H1 (cell line): ENCODE measurements at regions not wholly inside any gene's neighbourhood (a gene's known extent, or its start where the extent isn't known, plus 50 kb on each side); places are given as distances from the start of the nearest gene placed in this dataset.

ENCODE experiments used
- CTCF ChIA-PET: fragments of 300-600 bp; sonication (Branson Sonifier 250); formaldehyde crosslinking; loops from one replicate; lab custom pipeline; 2021; ENCODE audit not compliant: partially characterized antibody; lab: Charles Lee
- POLR2A ChIA-PET: fragments of 300-600 bp; sonication (Branson Sonifier 250); formaldehyde crosslinking; loops from one replicate; lab custom pipeline; 2021; ENCODE audit warnings: inconsistent platforms; ENCODE audit not compliant: partially characterized antibody; lab: Charles Lee
- DNase-seq, 2 experiments: peaks; one replicate each; pipeline versions ENCODE4 v3.0.0 to v3.0.0-alpha.2; 2010 to 2022; ENCODE audit warnings: low spot score in 2 of 2, low read depth in 1 of 2, mixed read lengths in 1 of 2
- FAIRE-seq: peaks from 2 replicates; lab custom pipeline; 2011; peaks lifted over from hg19 to GRCh38; lab: Jason Lieb, UNC
- H2AFZ ChIP-seq: 2 replicates; pipeline ENCODE4 v1.8.1; 2012; ENCODE audit warnings: low read length, inconsistent platforms
- H2AK5ac ChIP-seq: 2 replicates; pipeline ENCODE4 v1.6.1; 2013; ENCODE audit warnings: low read depth, low read length
- H2BK120ac ChIP-seq: replicated peaks from 2 replicates; pipeline ENCODE3; 2013; ENCODE audit warnings: low read depth, low read length, inconsistent platforms
- H2BK12ac ChIP-seq: 2 replicates; pipeline ENCODE4 v1.6.1; 2013; ENCODE audit warnings: low read depth, low read length
- H2BK15ac ChIP-seq: 2 replicates; pipeline ENCODE4 v1.6.1; 2013; ENCODE audit warnings: low read length
- H2BK20ac ChIP-seq: 2 replicates; pipeline ENCODE4 v1.6.1; 2013; ENCODE audit warnings: low read length
- H2BK5ac ChIP-seq: 2 replicates; pipeline ENCODE4 v1.6.1; 2013; ENCODE audit warnings: low read depth, low read length
- H3K14ac ChIP-seq: 2 replicates; pipeline ENCODE4 v1.6.1; 2013; ENCODE audit warnings: inconsistent platforms; ENCODE audit not compliant: insufficient read length
- H3K18ac ChIP-seq: 2 replicates; pipeline ENCODE4 v1.6.1; 2013; ENCODE audit warnings: low read length; ENCODE audit errors: extremely low read depth
- H3K23ac ChIP-seq: 2 replicates; pipeline ENCODE4 v1.6.1; 2013; ENCODE audit warnings: inconsistent platforms; ENCODE audit not compliant: insufficient read length
- H3K23me2 ChIP-seq: 2 replicates; pipeline ENCODE4 v1.6.1; 2013; ENCODE audit warnings: low read depth, low read length
- H3K27ac ChIP-seq: 2 replicates; pipeline ENCODE4 v1.6.1; 2011; ENCODE audit warnings: low read depth, low read length, inconsistent platforms
- H3K27me3 ChIP-seq, 4 experiments: replicated peaks in 1 of 4; 1 replicate in 1 of 4; 2 replicates in 3 of 4; pipeline versions ENCODE4 v1.6.1 to v1.8.1; 2011 to 2013; ENCODE audit warnings: low read length in 3 of 4, mild to moderate bottlenecking in 3 of 4, inconsistent platforms in 2 of 4, mixed read lengths in 2 of 4, moderate library complexity in 1 of 4; ENCODE audit not compliant: control insufficient read depth in 3 of 4, insufficient read depth in 3 of 4; ENCODE audit errors: extremely low read depth in 1 of 4
- H3K36me3 ChIP-seq, 4 experiments: 2 replicates each; pipeline versions ENCODE4 v1.6.1 to v1.8.1; 2011 to 2013; ENCODE audit warnings: mild to moderate bottlenecking in 4 of 4, low read length in 3 of 4, moderate library complexity in 2 of 4, control low read depth in 1 of 4, inconsistent platforms in 1 of 4; ENCODE audit not compliant: insufficient read depth in 4 of 4, control insufficient read depth in 2 of 4
- H3K4ac ChIP-seq: replicated peaks from 2 replicates; pipeline ENCODE3; 2013; ENCODE audit warnings: low read length, low read depth, mixed read lengths, inconsistent platforms; ENCODE audit not compliant: insufficient read length
- H3K4me1 ChIP-seq, 4 experiments: replicated peaks in 1 of 4; 1 replicate in 1 of 4; 2 replicates in 3 of 4; pipeline versions ENCODE4 v1.6.1 to v1.8.1; 2011 to 2013; ENCODE audit warnings: low read length in 3 of 4, inconsistent platforms in 2 of 4, mixed read lengths in 1 of 4; ENCODE audit not compliant: insufficient read depth in 4 of 4, control insufficient read depth in 3 of 4
- H3K4me2 ChIP-seq, 2 experiments: 2 replicates each; pipeline versions ENCODE4 v1.6.1 to v1.8.1; 2011 to 2013; ENCODE audit warnings: low read depth in 2 of 2, low read length in 2 of 2, control low read depth in 1 of 2, inconsistent platforms in 1 of 2, mild to moderate bottlenecking in 1 of 2; ENCODE audit not compliant: insufficient read depth in 1 of 2
- H3K4me3 ChIP-seq, 4 experiments: fragments of 200-600, 300-600 bp in 1 of 4; sonication (generic), shearing (Covaris generic), sonication (Bioruptor Twin) in 1 of 4; 2 replicates each; pipeline versions ENCODE4 v1.5.1 to v1.8.1; 2011 to 2016; ENCODE audit warnings: low read length in 4 of 4, low read depth in 3 of 4, control low read depth in 2 of 4, inconsistent platforms in 2 of 4, mild to moderate bottlenecking in 2 of 4, mixed read lengths in 1 of 4, moderate library complexity in 1 of 4; ENCODE audit not compliant: insufficient read depth in 2 of 4; ENCODE audit errors: extremely low read depth in 1 of 4
- H3K56ac ChIP-seq: replicated peaks from 2 replicates; pipeline ENCODE3; 2013; ENCODE audit warnings: low read depth, mild to moderate bottlenecking, mixed read lengths, low read length, inconsistent platforms; ENCODE audit not compliant: insufficient read length
- H3K79me1 ChIP-seq: 2 replicates; pipeline ENCODE4 v1.6.1; 2013; ENCODE audit warnings: low read depth, low read length, control low read depth
- H3K79me2 ChIP-seq, 2 experiments: 2 replicates each; pipeline versions ENCODE4 v1.6.1 to v1.8.1; 2012 to 2013; ENCODE audit warnings: low read length in 2 of 2, mild to moderate bottlenecking in 2 of 2, inconsistent platforms in 1 of 2; ENCODE audit not compliant: insufficient read depth in 2 of 2, control insufficient read depth in 1 of 2
- H3K9ac ChIP-seq, 4 experiments: replicated peaks in 1 of 4; 1 replicate in 1 of 4; 2 replicates in 3 of 4; pipeline versions ENCODE4 v1.6.1 to v1.8.1; 2011 to 2013; ENCODE audit warnings: low read depth in 3 of 4, low read length in 3 of 4, control low read depth in 2 of 4, mild to moderate bottlenecking in 2 of 4, moderate library complexity in 2 of 4, inconsistent platforms in 1 of 4; ENCODE audit errors: extremely low read depth in 1 of 4
- H3K9me3 ChIP-seq, 2 experiments: 2 replicates each; pipeline versions ENCODE4 v1.6.1 to v1.8.1; 2012 to 2013; ENCODE audit warnings: mild to moderate bottlenecking in 2 of 2, moderate library complexity in 2 of 2, control low read depth in 1 of 2, inconsistent platforms in 1 of 2, low read depth in 1 of 2, low read length in 1 of 2, mixed read lengths in 1 of 2; ENCODE audit not compliant: insufficient read depth in 2 of 2
- H4K20me1 ChIP-seq, 2 experiments: replicated peaks in 1 of 2; 2 replicates each; pipeline versions ENCODE3 to v1.8.1; 2011 to 2013; ENCODE audit warnings: inconsistent platforms in 2 of 2, low read length in 2 of 2, mild to moderate bottlenecking in 1 of 2; ENCODE audit not compliant: insufficient read depth in 2 of 2, control insufficient read depth in 1 of 2
- H4K5ac ChIP-seq: 2 replicates; pipeline ENCODE4 v1.6.1; 2013; ENCODE audit warnings: low read length, low read depth, mixed read lengths, inconsistent platforms; ENCODE audit not compliant: insufficient read length
- H4K8ac ChIP-seq: 2 replicates; pipeline ENCODE4 v1.8.0; 2013; ENCODE audit warnings: mild to moderate bottlenecking, moderate library complexity, low read length, inconsistent platforms; ENCODE audit not compliant: insufficient read depth; ENCODE audit errors: extremely low read depth
- H4K91ac ChIP-seq: replicated peaks from 2 replicates; pipeline ENCODE3; 2013; ENCODE audit warnings: low read length, mixed read lengths, inconsistent platforms; ENCODE audit not compliant: insufficient read length
- RAD21 ChIP-seq, 2 experiments: IDR thresholded peaks in 1 of 2; conservative IDR thresholded peaks in 1 of 2; 2 replicates each; pipeline ENCODE4 v1.6.1; 2011; ENCODE audit warnings: low read depth in 2 of 2, low read length in 2 of 2, improper control_type of control experiment in 1 of 2, inconsistent platforms in 1 of 2, mild to moderate bottlenecking in 1 of 2, moderate library complexity in 1 of 2
- RNF2 ChIP-seq: fragments of 200-900, 300-1000 bp; sonication (generic); IDR thresholded peaks from 2 replicates; pipeline ENCODE4 v1.7.1; 2016; ENCODE audit warnings: borderline replicate concordance, low read depth, mild to moderate bottlenecking, antibody characterized with exemption, low read length; ENCODE audit not compliant: poor library complexity, severe bottlenecking; ENCODE audit errors: missing control alignments
- SIN3A ChIP-seq, 2 experiments: IDR thresholded peaks in 1 of 2; conservative IDR thresholded peaks in 1 of 2; 2 replicates each; pipeline ENCODE4 v1.6.1; 2011 to 2012; ENCODE audit warnings: low read length in 2 of 2, improper control_type of control experiment in 1 of 2, low read depth in 1 of 2, mild to moderate bottlenecking in 1 of 2
- WGBS, 2 experiments: shearing (Covaris generic) in 1 of 2; methylation state at CpG; one replicate each; pipeline versions ENCODE4 v1.1.6 to v1.1.7; 2013 to 2015; ENCODE audit warnings: low lambda C conversion rate in 2 of 2, mixed read lengths in 2 of 2, inconsistent platforms in 1 of 2, low coverage in 1 of 2, missing lambda C conversion rate in 1 of 2; ENCODE audit not compliant: insufficient replicate concordance in 2 of 2, insufficient coverage in 1 of 2, insufficient read length in 1 of 2; ENCODE audit errors: extremely low coverage in 1 of 2, missing lambda C conversion rate in 1 of 2; 5-methylcytosine and 5-hydroxymethylcytosine counted together

DNA sequence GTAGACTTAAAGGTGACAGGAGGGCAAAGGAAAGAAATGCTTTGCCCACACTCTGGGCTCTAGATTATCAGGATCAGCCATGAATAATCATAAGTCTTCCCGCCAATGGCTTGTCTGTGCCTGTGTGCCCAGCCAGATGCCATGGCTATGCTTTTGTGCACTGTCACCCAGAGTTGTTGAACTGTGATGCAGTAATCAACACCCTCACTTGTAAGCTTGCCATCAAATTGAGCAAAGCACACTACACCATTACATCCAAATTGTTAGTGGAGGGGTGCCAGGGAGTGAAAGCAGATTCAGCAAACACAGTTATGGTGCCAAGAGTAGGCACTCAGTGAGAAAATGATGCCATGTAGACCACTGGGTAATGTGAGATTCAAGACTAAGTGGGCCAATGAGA is 845.3 kb upstream of the MIR17HG start:
- Histone ChIP-seq H2BK15ac (no peak overlapping the region), H3K4me2 (no peak overlapping the region), H4K20me1 (no peaks in the 10 kb centered on the region), H3K4ac (no peak overlapping the region), H3K18ac (no peak overlapping the region), H2BK5ac (no peak overlapping the region), H2BK120ac (no peak overlapping the region), H3K9ac (no peak overlapping the region), H3K9me3 (no peaks in the 10 kb centered on the region), H4K91ac (no peak overlapping the region), H3K79me1 (no peaks in the 10 kb centered on the region), H2BK20ac (no peak overlapping the region), H4K5ac (no peak overlapping the region), H4K8ac (no peak overlapping the region), H3K23ac (no peak overlapping the region), H2AFZ (no peak overlapping the region), H3K4me3 (no peak overlapping the region), H2AK5ac (no peak overlapping the region), H3K36me3 (no peaks in the 10 kb centered on the region), H3K4me1 (no peaks in the 10 kb centered on the region), H3K79me2 (no peaks in the 10 kb centered on the region), H3K27ac (no peak overlapping the region), H3K27me3 (no peaks in the 10 kb centered on the region), H3K14ac (no peak overlapping the region), H2BK12ac (no peak overlapping the region), H3K23me2 (no peaks in the 10 kb centered on the region), H3K56ac (no peak overlapping the region)
- ChIA-PET CTCF (interaction anchor here (1.0 kb wide), 1 partner anchor 15 kb away, joined by 3 read pairs; no protein-coding TSS in a partner anchor), POLR2A (no interaction called here)
- DNase-seq (no peak), FAIRE-seq (no peak)
- TF ChIP-seq RAD21 (IDR thresholded peaks at IDR 0.05 in 1 of 2, conservative IDR thresholded peaks at IDR 0.05 in 1 of 2; ENCODE audit: low read depth in 2 of 2, low read length in 2 of 2) (no peak), SIN3A (conservative IDR thresholded peaks at IDR 0.05 in 1 of 2, IDR thresholded peaks at IDR 0.05 in 1 of 2; ENCODE audit: low read depth in 1 of 2, low read length in 2 of 2) (no peak), RNF2 (no peak)
- WGBS, 2 experiments = 100% methylated on average over 1 of the region's 1 CpG; no CpG with 5 or more reads in 1 of the 2 experiments
